ENCODE measurements at regions not wholly inside any gene's neighbourhood (a gene's known extent, or its start where the extent isn't known, plus 50 kb on each side); places are given as distances from the start of the nearest gene placed in this dataset.

DNA sequence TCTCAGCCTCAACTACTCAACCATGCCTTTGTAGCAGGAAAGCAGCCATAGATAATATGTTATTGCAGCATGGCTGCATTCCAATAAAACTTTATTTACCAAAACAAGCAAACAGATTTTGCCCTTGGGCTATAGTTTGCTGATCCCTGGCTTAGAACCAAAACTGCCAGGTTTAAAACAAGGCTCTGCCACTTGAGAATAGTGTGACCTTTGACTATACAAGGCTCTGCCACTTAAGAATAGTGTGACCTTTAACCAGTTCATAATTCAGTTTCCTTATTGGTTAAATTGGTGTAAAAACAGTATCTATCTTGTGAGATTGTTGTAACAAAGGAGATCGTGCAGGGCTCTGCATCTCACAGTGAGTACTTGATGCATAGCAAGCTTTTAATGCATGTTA, 217.3 kb upstream of the MTNR1B start:
- no peak overlapping the region for H3K27ac ChIP-seq (ENCODE audit: low read depth in 1 of 2, low read length in 2 of 2)
- peaks cover 0 to 3% (median 0%) of the 10 kb centered on the region in 4 donors for H3K27me3 ChIP-seq (ENCODE audit: control insufficient read depth in 4 of 4, insufficient read depth in 4 of 4, low read length in 3 of 4)
- no peaks in the 10 kb centered on the region for H3K4me1 ChIP-seq (ENCODE audit: control insufficient read depth in 4 of 4, insufficient read depth in 4 of 4, low read length in 3 of 4)
- no peaks in the 10 kb centered on the region for H3K9me3 ChIP-seq (ENCODE audit: control insufficient read depth in 4 of 4, low read length in 3 of 4)
- WGBS, result 71% methylated on average over 1 of the region's 1 CpG
- no peak overlapping the region for H3K4me3 ChIP-seq (ENCODE audit: low read depth in 1 of 3, low read length in 3 of 3)
- no peak for TF ChIP-seq EGR1 (IDR thresholded peaks at IDR 0.05; ENCODE audit: low read depth in 2 of 2)
- no peak for TF ChIP-seq FOXA1 (IDR thresholded peaks at IDR 0.05)
- TF ChIP-seq NR2F2 (IDR thresholded peaks at IDR 0.05), result no peak
- TF ChIP-seq, protein P1, sequence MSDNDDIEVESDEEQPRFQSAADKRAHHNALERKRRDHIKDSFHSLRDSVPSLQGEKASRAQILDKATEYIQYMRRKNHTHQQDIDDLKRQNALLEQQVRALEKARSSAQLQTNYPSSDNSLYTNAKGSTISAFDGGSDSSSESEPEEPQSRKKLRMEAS (IDR thresholded peaks at IDR 0.05), result no peak
- TF ChIP-seq GABPA (IDR thresholded peaks at IDR 0.05 in 1 of 2, conservative IDR thresholded peaks at IDR 0.05 in 1 of 2), result no peak
- TF ChIP-seq SP1 (IDR thresholded peaks at IDR 0.05), result no peak
- TF ChIP-seq JUND (IDR thresholded peaks at IDR 0.05), result no peak
- no peak for TF ChIP-seq HNF4A (conservative IDR thresholded peaks at IDR 0.05)
- TF ChIP-seq TAF1 (conservative IDR thresholded peaks at IDR 0.05), result no peak
- no peak for TF ChIP-seq HNF4G (IDR thresholded peaks at IDR 0.05)
- TF ChIP-seq RXRA (IDR thresholded peaks at IDR 0.05), result no peak
- no peak overlapping the region for H3K9ac ChIP-seq (ENCODE audit: low read depth in 1 of 2, low read length in 2 of 2)
- no peaks in the 10 kb centered on the region for H3K36me3 ChIP-seq (ENCODE audit: control insufficient read depth in 4 of 4, insufficient read depth in 3 of 4, low read depth in 1 of 4, low read length in 3 of 4)
- DNase-seq (ENCODE audit: low spot score), result no peak

DNA sequence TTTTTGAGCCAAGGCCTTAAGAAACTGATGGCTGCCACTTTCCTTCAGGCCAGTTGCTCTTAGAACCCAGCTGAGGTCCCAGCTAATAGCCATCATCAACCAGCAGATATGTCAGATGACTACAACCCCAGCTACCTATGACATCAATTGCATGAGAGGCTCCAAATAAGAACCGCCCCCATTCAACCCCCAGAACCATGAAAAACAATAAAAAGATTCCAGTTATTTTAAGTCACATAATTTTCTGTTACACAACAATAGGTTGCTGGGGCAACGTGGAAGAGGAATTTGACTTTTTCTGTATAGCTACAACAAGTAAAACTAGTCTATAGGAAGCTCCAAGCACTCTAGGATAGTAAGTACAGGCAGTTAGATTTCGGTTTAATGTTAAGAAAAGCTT, 216.3 kb upstream of the MTNR1B start:
- Histone ChIP-seq H3K27me3 (ENCODE audit: control insufficient read depth in 4 of 4, insufficient read depth in 4 of 4, low read length in 3 of 4) (peaks cover 0 to 3% (median 0%) of the 10 kb centered on the region in 4 donors), H3K4me3 (ENCODE audit: low read depth in 1 of 3, low read length in 3 of 3) (no peak overlapping the region), H3K36me3 (ENCODE audit: control insufficient read depth in 4 of 4, insufficient read depth in 3 of 4, low read depth in 1 of 4, low read length in 3 of 4) (no peaks in the 10 kb centered on the region), H3K9ac (ENCODE audit: low read depth in 1 of 2, low read length in 2 of 2) (no peak overlapping the region), H3K27ac (ENCODE audit: low read depth in 1 of 2, low read length in 2 of 2) (no peak overlapping the region), H3K4me1 (ENCODE audit: control insufficient read depth in 4 of 4, insufficient read depth in 4 of 4, low read length in 3 of 4) (no peaks in the 10 kb centered on the region), H3K9me3 (ENCODE audit: control insufficient read depth in 4 of 4, low read length in 3 of 4) (no peaks in the 10 kb centered on the region)
- no peak for DNase-seq (ENCODE audit: low spot score)
- no peak for TF ChIP-seq FOXA2 (IDR thresholded peaks at IDR 0.05)
- 81% methylated on average over 3 of the region's 3 CpGs for WGBS

DNA sequence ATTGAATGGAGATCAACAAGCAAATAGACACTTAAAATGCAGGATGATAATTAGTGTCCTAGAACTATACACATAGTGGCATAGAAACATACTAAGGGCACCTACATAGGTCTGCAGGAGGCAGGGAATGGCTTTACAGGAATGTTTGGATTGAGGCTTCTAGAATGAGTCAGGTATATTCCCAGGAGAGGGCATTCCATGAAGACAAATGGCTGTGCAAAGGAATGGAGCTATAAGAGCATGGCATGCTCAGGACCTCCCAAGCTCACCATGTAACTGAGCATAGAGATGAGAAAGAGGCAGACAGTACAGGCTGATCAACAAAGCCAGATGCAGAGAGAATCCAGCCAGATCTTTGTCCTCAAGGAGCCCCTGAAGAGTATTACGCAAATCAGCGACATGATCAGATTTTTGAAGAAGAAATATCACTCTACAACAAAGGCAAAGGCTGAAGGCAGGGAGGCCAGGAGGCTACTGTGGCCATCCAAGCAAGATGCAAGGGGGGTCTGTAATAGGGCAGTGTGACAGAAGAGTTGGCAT, 211.1 kb upstream of the MTNR1B start:
- no peaks in the 10 kb centered on the region for H3K9me3 ChIP-seq (ENCODE audit: control insufficient read depth in 4 of 4, low read length in 3 of 4)
- H3K4me3 ChIP-seq (ENCODE audit: low read depth in 1 of 3, low read length in 3 of 3), result no peak overlapping the region
- TF ChIP-seq, protein P2, sequence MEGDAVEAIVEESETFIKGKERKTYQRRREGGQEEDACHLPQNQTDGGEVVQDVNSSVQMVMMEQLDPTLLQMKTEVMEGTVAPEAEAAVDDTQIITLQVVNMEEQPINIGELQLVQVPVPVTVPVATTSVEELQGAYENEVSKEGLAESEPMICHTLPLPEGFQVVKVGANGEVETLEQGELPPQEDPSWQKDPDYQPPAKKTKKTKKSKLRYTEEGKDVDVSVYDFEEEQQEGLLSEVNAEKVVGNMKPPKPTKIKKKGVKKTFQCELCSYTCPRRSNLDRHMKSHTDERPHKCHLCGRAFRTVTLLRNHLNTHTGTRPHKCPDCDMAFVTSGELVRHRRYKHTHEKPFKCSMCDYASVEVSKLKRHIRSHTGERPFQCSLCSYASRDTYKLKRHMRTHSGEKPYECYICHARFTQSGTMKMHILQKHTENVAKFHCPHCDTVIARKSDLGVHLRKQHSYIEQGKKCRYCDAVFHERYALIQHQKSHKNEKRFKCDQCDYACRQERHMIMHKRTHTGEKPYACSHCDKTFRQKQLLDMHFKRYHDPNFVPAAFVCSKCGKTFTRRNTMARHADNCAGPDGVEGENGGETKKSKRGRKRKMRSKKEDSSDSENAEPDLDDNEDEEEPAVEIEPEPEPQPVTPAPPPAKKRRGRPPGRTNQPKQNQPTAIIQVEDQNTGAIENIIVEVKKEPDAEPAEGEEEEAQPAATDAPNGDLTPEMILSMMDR (IDR thresholded peaks at IDR 0.05; ENCODE audit: low read depth, low read length, missing input control), result no peak
- TF ChIP-seq HNF4G (IDR thresholded peaks at IDR 0.05) (no peak), YY1 (IDR thresholded peaks at IDR 0.05) (no peak), RAD21 (IDR thresholded peaks at IDR 0.05) (no peak), FOXA1 (IDR thresholded peaks at IDR 0.05) (no peak), FOXA2 (IDR thresholded peaks at IDR 0.05) (no peak), HNF4A (conservative IDR thresholded peaks at IDR 0.05) (no peak), EGR1 (IDR thresholded peaks at IDR 0.05; ENCODE audit: low read depth in 2 of 2) (no peak), JUND (IDR thresholded peaks at IDR 0.05) (no peak), TAF1 (conservative IDR thresholded peaks at IDR 0.05) (no peak), SP1 (IDR thresholded peaks at IDR 0.05) (no peak), GABPA (IDR thresholded peaks at IDR 0.05 in 1 of 2, conservative IDR thresholded peaks at IDR 0.05 in 1 of 2) (no peak), RXRA (IDR thresholded peaks at IDR 0.05) (no peak), NR2F2 (IDR thresholded peaks at IDR 0.05) (no peak)
- TF ChIP-seq, protein P1 (IDR thresholded peaks at IDR 0.05), result no peak
- TF ChIP-seq, protein P3, sequence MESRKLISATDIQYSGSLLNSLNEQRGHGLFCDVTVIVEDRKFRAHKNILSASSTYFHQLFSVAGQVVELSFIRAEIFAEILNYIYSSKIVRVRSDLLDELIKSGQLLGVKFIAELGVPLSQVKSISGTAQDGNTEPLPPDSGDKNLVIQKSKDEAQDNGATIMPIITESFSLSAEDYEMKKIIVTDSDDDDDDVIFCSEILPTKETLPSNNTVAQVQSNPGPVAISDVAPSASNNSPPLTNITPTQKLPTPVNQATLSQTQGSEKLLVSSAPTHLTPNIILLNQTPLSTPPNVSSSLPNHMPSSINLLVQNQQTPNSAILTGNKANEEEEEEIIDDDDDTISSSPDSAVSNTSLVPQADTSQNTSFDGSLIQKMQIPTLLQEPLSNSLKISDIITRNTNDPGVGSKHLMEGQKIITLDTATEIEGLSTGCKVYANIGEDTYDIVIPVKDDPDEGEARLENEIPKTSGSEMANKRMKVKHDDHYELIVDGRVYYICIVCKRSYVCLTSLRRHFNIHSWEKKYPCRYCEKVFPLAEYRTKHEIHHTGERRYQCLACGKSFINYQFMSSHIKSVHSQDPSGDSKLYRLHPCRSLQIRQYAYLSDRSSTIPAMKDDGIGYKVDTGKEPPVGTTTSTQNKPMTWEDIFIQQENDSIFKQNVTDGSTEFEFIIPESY (IDR thresholded peaks at IDR 0.05), result no peak
- TF ChIP-seq, protein P4, sequence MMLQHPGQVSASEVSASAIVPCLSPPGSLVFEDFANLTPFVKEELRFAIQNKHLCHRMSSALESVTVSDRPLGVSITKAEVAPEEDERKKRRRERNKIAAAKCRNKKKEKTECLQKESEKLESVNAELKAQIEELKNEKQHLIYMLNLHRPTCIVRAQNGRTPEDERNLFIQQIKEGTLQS (IDR thresholded peaks at IDR 0.05), result no peak
- TF ChIP-seq, protein P5, sequence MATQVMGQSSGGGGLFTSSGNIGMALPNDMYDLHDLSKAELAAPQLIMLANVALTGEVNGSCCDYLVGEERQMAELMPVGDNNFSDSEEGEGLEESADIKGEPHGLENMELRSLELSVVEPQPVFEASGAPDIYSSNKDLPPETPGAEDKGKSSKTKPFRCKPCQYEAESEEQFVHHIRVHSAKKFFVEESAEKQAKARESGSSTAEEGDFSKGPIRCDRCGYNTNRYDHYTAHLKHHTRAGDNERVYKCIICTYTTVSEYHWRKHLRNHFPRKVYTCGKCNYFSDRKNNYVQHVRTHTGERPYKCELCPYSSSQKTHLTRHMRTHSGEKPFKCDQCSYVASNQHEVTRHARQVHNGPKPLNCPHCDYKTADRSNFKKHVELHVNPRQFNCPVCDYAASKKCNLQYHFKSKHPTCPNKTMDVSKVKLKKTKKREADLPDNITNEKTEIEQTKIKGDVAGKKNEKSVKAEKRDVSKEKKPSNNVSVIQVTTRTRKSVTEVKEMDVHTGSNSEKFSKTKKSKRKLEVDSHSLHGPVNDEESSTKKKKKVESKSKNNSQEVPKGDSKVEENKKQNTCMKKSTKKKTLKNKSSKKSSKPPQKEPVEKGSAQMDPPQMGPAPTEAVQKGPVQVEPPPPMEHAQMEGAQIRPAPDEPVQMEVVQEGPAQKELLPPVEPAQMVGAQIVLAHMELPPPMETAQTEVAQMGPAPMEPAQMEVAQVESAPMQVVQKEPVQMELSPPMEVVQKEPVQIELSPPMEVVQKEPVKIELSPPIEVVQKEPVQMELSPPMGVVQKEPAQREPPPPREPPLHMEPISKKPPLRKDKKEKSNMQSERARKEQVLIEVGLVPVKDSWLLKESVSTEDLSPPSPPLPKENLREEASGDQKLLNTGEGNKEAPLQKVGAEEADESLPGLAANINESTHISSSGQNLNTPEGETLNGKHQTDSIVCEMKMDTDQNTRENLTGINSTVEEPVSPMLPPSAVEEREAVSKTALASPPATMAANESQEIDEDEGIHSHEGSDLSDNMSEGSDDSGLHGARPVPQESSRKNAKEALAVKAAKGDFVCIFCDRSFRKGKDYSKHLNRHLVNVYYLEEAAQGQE (IDR thresholded peaks at IDR 0.05), result no peak
- H3K36me3 ChIP-seq (ENCODE audit: control insufficient read depth in 4 of 4, insufficient read depth in 3 of 4, low read depth in 1 of 4, low read length in 3 of 4), result no peaks in the 10 kb centered on the region
- H3K4me1 ChIP-seq (ENCODE audit: control insufficient read depth in 4 of 4, insufficient read depth in 4 of 4, low read length in 3 of 4), result peaks cover 0 to 2% (median 0%) of the 10 kb centered on the region in 4 donors
- WGBS, result 93% methylated on average over 2 of the region's 2 CpGs
- H3K27ac ChIP-seq (ENCODE audit: low read depth in 1 of 2, low read length in 2 of 2), result no peak overlapping the region
- peaks cover 0 to under 1% (median 0%) of the 10 kb centered on the region in 4 donors for H3K27me3 ChIP-seq (ENCODE audit: control insufficient read depth in 4 of 4, insufficient read depth in 4 of 4, low read length in 3 of 4)
- no peak overlapping the region for H3K9ac ChIP-seq (ENCODE audit: low read depth in 1 of 2, low read length in 2 of 2)
- no peak for DNase-seq (ENCODE audit: low spot score)

Data from liver (tissue), 8 donors.